HL-60 (cell line): ENCODE measurements at regions not wholly inside any gene's neighbourhood (a gene's known extent, or its start where the extent isn't known, plus 50 kb on each side); places are given as distances from the start of the nearest gene placed in this dataset.

Source experiments
- DNase-seq, 2 experiments: peaks; one replicate each; pipeline ENCODE4 v3.0.0-alpha.2; 2010 to 2020; ENCODE audit warnings: low read depth in 1 of 2, low spot score in 1 of 2
- H3K27ac ChIP-seq: fragments of 250-450 bp; sonication (Bioruptor Pico); replicated peaks from 2 replicates; pipeline ENCODE4 v1.5.1; 2020; ENCODE audit warnings: mild to moderate bottlenecking, moderate library complexity
- H3K27me3 ChIP-seq: fragments of 250-450 bp; sonication (Bioruptor Pico); 2 replicates; pipeline ENCODE4 v1.5.1; 2021; ENCODE audit warnings: mild to moderate bottlenecking, moderate library complexity; ENCODE audit not compliant: insufficient read depth, poor library complexity, severe bottlenecking
- H3K4me3 ChIP-seq: replicated peaks from 2 replicates; pipeline ENCODE4 v1.5.1; 2011; ENCODE audit warnings: mild to moderate bottlenecking, control low read depth, low read length; ENCODE audit not compliant: insufficient read depth
- CTCF ChIP-seq: IDR thresholded peaks from one replicate; pipeline ENCODE4 v1.5.1; 2011; ENCODE audit warnings: low read length, control low read depth, inconsistent platforms; ENCODE audit not compliant: insufficient read depth
- GABPA ChIP-seq: IDR thresholded peaks from 2 replicates; pipeline ENCODE4 v1.6.1; 2012; ENCODE audit warnings: low read depth
- POLR2AphosphoS5 ChIP-seq: IDR thresholded peaks from 2 replicates; pipeline ENCODE4 v1.6.1; 2012; ENCODE audit warnings: low read depth
- SPI1 ChIP-seq: IDR thresholded peaks from 2 replicates; pipeline ENCODE4 v1.6.1; 2012; ENCODE audit warnings: low read depth, mild to moderate bottlenecking, borderline replicate concordance
- TF ChIP-seq, protein P1 (sequence below): IDR thresholded peaks from 2 replicates; pipeline ENCODE4 v1.6.1; 2012; ENCODE audit warnings: low read depth; ENCODE audit not compliant: insufficient replicate concordance

DNA sequence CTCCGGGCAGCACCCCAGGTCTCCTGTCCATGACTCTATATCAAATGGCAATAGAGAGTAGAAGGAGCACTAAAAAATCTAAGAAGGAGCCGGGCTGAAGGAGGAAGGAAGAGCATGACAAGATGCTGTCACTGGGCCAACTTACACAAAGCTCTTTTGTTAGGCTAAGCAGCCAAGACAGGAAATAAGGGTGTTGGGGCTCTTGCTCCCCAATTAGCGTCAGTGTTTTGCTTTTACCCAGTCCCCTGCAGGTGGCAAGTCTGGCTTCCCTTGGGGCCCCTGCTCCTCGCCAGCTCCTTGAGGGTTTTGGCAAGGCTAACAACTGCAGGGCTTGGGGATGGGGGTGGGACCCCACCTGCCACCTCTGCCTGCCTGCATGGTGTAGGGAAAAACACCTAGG is 120.5 kb downstream of the CCT6B start:
- Histone ChIP-seq H3K27ac (peak overlapping the region; percentile 37), H3K4me3 (no peak overlapping the region), H3K27me3 (no peaks in the 10 kb centered on the region)
- DNase-seq, result peak in 1 of 2 experiments; percentile 59
- 0 out of 2 replicates have a peak, but pooled peaks have one; percentile 3 for TF ChIP-seq SPI1
- no peak for TF ChIP-seq CTCF

- no peak for DNase-seq
- no peak for TF ChIP-seq POLR2AphosphoS5
- no peak for TF ChIP-seq CTCF
- no peak for TF ChIP-seq GABPA
- TF ChIP-seq SPI1, result no peak
- TF ChIP-seq, protein P1, sequence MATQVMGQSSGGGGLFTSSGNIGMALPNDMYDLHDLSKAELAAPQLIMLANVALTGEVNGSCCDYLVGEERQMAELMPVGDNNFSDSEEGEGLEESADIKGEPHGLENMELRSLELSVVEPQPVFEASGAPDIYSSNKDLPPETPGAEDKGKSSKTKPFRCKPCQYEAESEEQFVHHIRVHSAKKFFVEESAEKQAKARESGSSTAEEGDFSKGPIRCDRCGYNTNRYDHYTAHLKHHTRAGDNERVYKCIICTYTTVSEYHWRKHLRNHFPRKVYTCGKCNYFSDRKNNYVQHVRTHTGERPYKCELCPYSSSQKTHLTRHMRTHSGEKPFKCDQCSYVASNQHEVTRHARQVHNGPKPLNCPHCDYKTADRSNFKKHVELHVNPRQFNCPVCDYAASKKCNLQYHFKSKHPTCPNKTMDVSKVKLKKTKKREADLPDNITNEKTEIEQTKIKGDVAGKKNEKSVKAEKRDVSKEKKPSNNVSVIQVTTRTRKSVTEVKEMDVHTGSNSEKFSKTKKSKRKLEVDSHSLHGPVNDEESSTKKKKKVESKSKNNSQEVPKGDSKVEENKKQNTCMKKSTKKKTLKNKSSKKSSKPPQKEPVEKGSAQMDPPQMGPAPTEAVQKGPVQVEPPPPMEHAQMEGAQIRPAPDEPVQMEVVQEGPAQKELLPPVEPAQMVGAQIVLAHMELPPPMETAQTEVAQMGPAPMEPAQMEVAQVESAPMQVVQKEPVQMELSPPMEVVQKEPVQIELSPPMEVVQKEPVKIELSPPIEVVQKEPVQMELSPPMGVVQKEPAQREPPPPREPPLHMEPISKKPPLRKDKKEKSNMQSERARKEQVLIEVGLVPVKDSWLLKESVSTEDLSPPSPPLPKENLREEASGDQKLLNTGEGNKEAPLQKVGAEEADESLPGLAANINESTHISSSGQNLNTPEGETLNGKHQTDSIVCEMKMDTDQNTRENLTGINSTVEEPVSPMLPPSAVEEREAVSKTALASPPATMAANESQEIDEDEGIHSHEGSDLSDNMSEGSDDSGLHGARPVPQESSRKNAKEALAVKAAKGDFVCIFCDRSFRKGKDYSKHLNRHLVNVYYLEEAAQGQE, result no peak
- Histone ChIP-seq H3K27me3 (no peaks in the 10 kb centered on the region), H3K27ac (no peak overlapping the region), H3K4me3 (no peak overlapping the region)
Observed at GRCh38 chr17:34837876-34838478, 123.3 kb downstream of the CCT6B start.

- DNase-seq, result no peak
- no peaks in the 10 kb centered on the region for H3K27me3 ChIP-seq
- TF ChIP-seq, protein P1, result no peak
- no peak for TF ChIP-seq GABPA
- no peak for TF ChIP-seq SPI1
- no peak for TF ChIP-seq CTCF
- no peak for TF ChIP-seq POLR2AphosphoS5
- H3K27ac ChIP-seq, result no peak overlapping the region
- H3K4me3 ChIP-seq, result no peak overlapping the region
Observed at GRCh38 chr17:34832376-34832775, 128.9 kb downstream of the CCT6B start.

DNA sequence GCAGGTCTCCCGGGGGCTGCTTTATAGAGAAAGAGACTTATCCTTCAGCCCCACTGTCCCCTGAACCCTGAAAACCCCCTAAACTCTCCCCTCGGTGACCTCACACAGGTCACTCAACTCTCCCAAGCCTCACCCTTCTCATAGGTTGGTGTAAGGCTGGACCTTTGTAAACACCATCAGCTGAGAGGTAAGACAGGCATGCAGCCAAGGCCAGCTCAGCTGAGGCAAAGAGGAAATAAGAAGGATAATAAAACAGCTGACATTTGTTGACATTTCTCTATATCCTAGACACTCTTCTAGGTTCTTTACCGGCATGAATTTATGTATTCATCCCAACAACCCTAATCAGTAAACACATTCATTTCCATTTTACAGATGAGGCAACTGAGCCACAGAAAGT is 134.3 kb downstream of the CCT6B start:
- H3K4me3 ChIP-seq, result no peak overlapping the region
- no peak for DNase-seq
- no peak for TF ChIP-seq SPI1
- no peak for TF ChIP-seq CTCF
- no peak for TF ChIP-seq GABPA
- no peak for TF ChIP-seq POLR2AphosphoS5
- TF ChIP-seq, protein P1, result no peak
- H3K27me3 ChIP-seq, result no peaks in the 10 kb centered on the region
- no peak overlapping the region for H3K27ac ChIP-seq
